K562 (cell line): ENCODE measurements at regions not wholly inside any gene's neighbourhood (a gene's known extent, or its start where the extent isn't known, plus 50 kb on each side); places are given as distances from the start of the nearest gene placed in this dataset.

ENCODE experiments used
- ATAC-seq: fragments of 200-7000 bp; cut with Tn5 transposase; 3 replicates; pipeline ENCODE4 v1.9.1; 2020; ENCODE audit warnings: moderate library complexity
- BruUV-seq: library from RNA; stranded (reverse); fragments of 400-500 nt; replicated peaks from 2 replicates; lab custom pipeline; 2021; lab: Mats Ljungman, UMichigan
- CTCF ChIA-PET: fragments of 300-600 bp; formaldehyde crosslinking; extraction: SDS; loops from one replicate; lab custom pipeline; 2021; ENCODE audit warnings: low intra/inter-chr PET ratio; lab: Yijun Ruan, JAX
- POLR2A ChIA-PET: fragments of 300-600, 350-650 bp; sonication (Branson Sonifier 250); formaldehyde crosslinking; extraction: SDS; loops from one replicate; lab custom pipeline; 2021; ENCODE audit warnings: antibody characterized with exemption, inconsistent platforms; lab: Yijun Ruan, JAX
- DNase-seq, 4 experiments: peaks; one replicate each; pipeline versions ENCODE4 v3.0.0 to v3.0.0-alpha.2; 2011 to 2018; ENCODE audit warnings: low spot score in 3 of 4, mixed read lengths in 3 of 4; ENCODE audit errors: extremely low read depth in 1 of 4
- FAIRE-seq: peaks from 2 replicates; lab custom pipeline; 2011; peaks lifted over from hg19 to GRCh38; lab: Jason Lieb, UNC
- H2AFZ ChIP-seq: 2 replicates; pipeline ENCODE4 v1.6.0; 2011; ENCODE audit warnings: low read depth, low read length, control low read depth, inconsistent platforms
- H3K27ac ChIP-seq: fragments of 200-600 bp; 3 replicates; pipeline ENCODE4 v1.8.0; 2011; ENCODE audit warnings: low read depth, mild to moderate bottlenecking, control low read depth, inconsistent platforms, low read length, moderate library complexity, mixed read lengths; ENCODE audit errors: extremely low read depth
- H3K27me3 ChIP-seq, 2 experiments: fragments of 300-600 bp in 1 of 2; 2 replicates in 1 of 2; 3 replicates in 1 of 2; pipeline versions ENCODE4 v1.6.0 to v1.8.0; 2011; ENCODE audit warnings: inconsistent platforms in 2 of 2, low read length in 2 of 2, mild to moderate bottlenecking in 1 of 2, mixed read lengths in 1 of 2, moderate library complexity in 1 of 2; ENCODE audit not compliant: control insufficient read depth in 2 of 2, insufficient read depth in 2 of 2
- H3K36me3 ChIP-seq: fragments of 300-600 bp; 3 replicates; pipeline ENCODE4 v1.8.0; 2011; ENCODE audit warnings: mild to moderate bottlenecking, low read length, inconsistent platforms; ENCODE audit not compliant: control insufficient read depth, insufficient read depth
- H3K4me1 ChIP-seq, 2 experiments: fragments of 200-600 bp in 1 of 2; replicated peaks in 1 of 2; 2 replicates in 1 of 2; 3 replicates in 1 of 2; pipeline versions ENCODE4 v1.5.1 to v1.8.0; 2011; ENCODE audit warnings: inconsistent platforms in 2 of 2, low read length in 2 of 2, mild to moderate bottlenecking in 1 of 2, mixed read lengths in 1 of 2, moderate library complexity in 1 of 2; ENCODE audit not compliant: control insufficient read depth in 2 of 2, insufficient read depth in 2 of 2
- H3K4me2 ChIP-seq: 2 replicates; pipeline ENCODE4 v1.6.1; 2011; ENCODE audit warnings: low read length, control low read depth, inconsistent platforms, mixed read lengths; ENCODE audit not compliant: insufficient read depth
- H3K4me3 ChIP-seq: fragments of 200-600 bp; sonication (generic), shearing (Covaris generic); 2 replicates; pipeline ENCODE4 v1.5.1; 2016; ENCODE audit warnings: control low read depth, inconsistent platforms
- H3K79me2 ChIP-seq: fragments of 200-600 bp; 3 replicates; pipeline ENCODE4 v1.8.0; 2011; ENCODE audit warnings: low read length, inconsistent platforms; ENCODE audit not compliant: control insufficient read depth, insufficient read depth
- H3K9ac ChIP-seq, 2 experiments: 2 replicates each; pipeline versions ENCODE4 v1.6.0 to v1.6.1; 2011; ENCODE audit warnings: low read depth in 2 of 2, low read length in 2 of 2, control low read depth in 1 of 2, inconsistent platforms in 1 of 2, mild to moderate bottlenecking in 1 of 2, mixed read lengths in 1 of 2; ENCODE audit not compliant: insufficient read depth in 1 of 2
- H3K9me1 ChIP-seq: one replicate; pipeline ENCODE4 v1.6.0; 2011; ENCODE audit warnings: inconsistent platforms, mild to moderate bottlenecking, low read length, moderate library complexity; ENCODE audit not compliant: control insufficient read depth, insufficient read depth
- H3K9me3 ChIP-seq: replicated peaks from 2 replicates; pipeline ENCODE4 v1.5.1; 2011; ENCODE audit warnings: low read depth, low read length, inconsistent platforms; ENCODE audit not compliant: control insufficient read depth, insufficient read depth
- H4K20me1 ChIP-seq: replicated peaks from 2 replicates; pipeline ENCODE4 v1.6.1; 2011; ENCODE audit warnings: low read length, inconsistent platforms, mixed read lengths; ENCODE audit not compliant: control insufficient read depth, insufficient read depth
- NONO ChIP-seq, 2 experiments: fragments of 200-400 bp in 1 of 2; fragments of 450-650 bp in 1 of 2; formaldehyde crosslinking in 1 of 2; IDR thresholded peaks; 2 replicates each; pipeline ENCODE4 v1.6.1; 2017; ENCODE audit warnings: low read depth in 2 of 2, mild to moderate bottlenecking in 2 of 2, moderate library complexity in 2 of 2, low read length in 1 of 2
- POLR2A ChIP-seq: fragments of 450-650 bp; conservative IDR thresholded peaks from 2 replicates; pipeline ENCODE4 v1.6.1; 2016
- SMARCB1 ChIP-seq: IDR thresholded peaks from 2 replicates; pipeline ENCODE4 v1.6.1; 2011; ENCODE audit warnings: improper control_type of control experiment, low read depth; ENCODE audit not compliant: insufficient read length
- TBL1XR1 ChIP-seq, 2 experiments: IDR thresholded peaks; 2 replicates each; pipeline ENCODE4 v1.6.1; 2012; ENCODE audit warnings: improper control_type of control experiment in 2 of 2, low read length in 2 of 2, mild to moderate bottlenecking in 1 of 2
- ZNF217 ChIP-seq: sonication (generic); formaldehyde crosslinking; IDR thresholded peaks from 2 replicates; pipeline ENCODE4 v1.8.0; 2022; ENCODE audit warnings: mild to moderate bottlenecking, missing genetic modification reagents
- ZNF239 ChIP-seq: fragments of 250-450 bp; sonication (Bioruptor Pico); IDR thresholded peaks from 2 replicates; pipeline ENCODE4 v1.4.0; 2020; ENCODE audit warnings: mild to moderate bottlenecking
- WGBS: fragments of 100-300 bp; shearing (Covaris generic); methylation state at CpG from one replicate; pipeline ENCODE4 v1.1.6; 2016; ENCODE audit warnings: low coverage, mixed read lengths; ENCODE audit not compliant: insufficient coverage; ENCODE audit errors: missing lambda C conversion rate; 5-methylcytosine and 5-hydroxymethylcytosine counted together
- in situ Hi-C: fragments of 300-500 bp; cut with MboI; formaldehyde crosslinking; loops from 4 replicates; pipeline ENCODE4 v1.15.0; 2018; ENCODE audit warnings: inconsistent platforms, mixed read lengths
- intact Hi-C: fragments of 100-400 bp; cut with micrococcal nuclease; formaldehyde crosslinking; loops from 2 replicates; pipeline ENCODE4 v1.14.2; 2022
- TF ChIP-seq, protein P1 (sequence below), 2 experiments: fragments of 450-650 bp; conservative IDR thresholded peaks; 2 replicates each; pipeline ENCODE4 v1.6.1; 2017; ENCODE audit warnings: mild to moderate bottlenecking in 2 of 2, moderate library complexity in 2 of 2
- TF ChIP-seq, protein P2 (sequence below): fragments of 200-800 bp; sonication (Bioruptor generic); IDR thresholded peaks from 2 replicates; pipeline ENCODE4 v1.6.1; 2017; ENCODE audit warnings: missing genetic modification characterization, missing compliant biosample characterization
- TF ChIP-seq, protein P3 (sequence below): sonication (generic); formaldehyde crosslinking; IDR thresholded peaks from 2 replicates; pipeline ENCODE4 v1.8.1; 2023; ENCODE audit warnings: mild to moderate bottlenecking, missing genetic modification reagents, moderate library complexity

DNA sequence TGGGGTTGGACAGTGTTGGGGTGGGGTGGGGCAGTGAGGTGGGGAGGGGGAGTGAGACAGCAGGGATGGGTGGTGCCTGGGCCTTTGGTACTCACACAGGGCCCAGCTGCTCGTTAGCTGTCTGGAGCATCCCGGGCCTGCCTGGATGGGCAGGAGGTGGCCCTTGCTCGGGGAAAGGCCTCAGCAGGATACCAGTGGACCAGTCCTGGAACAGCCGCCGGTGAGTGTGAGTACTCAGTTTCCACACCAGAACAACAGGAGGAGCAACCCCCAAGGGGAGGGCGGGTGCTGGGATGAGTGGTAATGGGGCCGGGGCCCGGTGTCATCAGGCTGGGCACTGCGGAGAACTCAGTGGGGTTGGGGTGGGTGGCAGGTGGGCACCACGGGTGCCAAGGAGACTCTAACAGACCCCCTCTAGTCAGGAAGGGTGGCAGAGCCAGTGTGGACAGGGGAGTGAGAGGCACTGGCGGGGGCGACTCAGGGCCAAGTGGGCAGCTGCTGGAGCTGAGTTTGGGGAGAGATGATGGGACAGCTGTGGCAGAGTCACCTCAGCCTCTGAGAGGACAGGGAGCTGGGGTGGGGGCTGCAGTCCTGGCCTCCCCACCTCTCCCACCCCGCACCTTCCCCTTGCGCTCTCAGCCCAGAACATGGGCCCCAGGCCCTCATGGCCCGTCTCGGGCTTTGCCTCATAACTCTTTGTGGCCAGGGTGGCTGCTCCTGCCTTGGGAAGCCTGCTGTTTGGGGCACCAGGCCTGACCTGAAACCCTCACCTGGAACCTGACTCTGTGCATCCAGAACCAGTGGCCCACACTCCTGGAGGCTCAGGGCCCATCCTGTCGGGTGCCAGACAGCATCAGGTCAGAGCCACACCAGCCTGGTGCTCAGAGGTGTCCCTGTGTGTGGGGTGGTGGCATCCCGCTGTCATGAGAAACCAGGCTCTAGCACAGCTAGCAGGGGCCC lies 52.1 kb upstream of the PRR23E start:
- H3K79me2 ChIP-seq: no peaks in the 10 kb centered on the region
- in situ Hi-C loops (loop anchor here (10.0 kb wide), 1 partner anchor 1496 kb away; no protein-coding TSS in a partner anchor), intact Hi-C loops (no loop called here)
- DNase-seq (no peak), ATAC-seq (no peak), FAIRE-seq (no peak)
- H3K4me3 ChIP-seq: no peak overlapping the region
- H3K9me1 ChIP-seq: no peaks in the 10 kb centered on the region
- H3K27ac ChIP-seq: no peak overlapping the region
- CTCF ChIA-PET: no interaction called here
- no peaks in the 10 kb centered on the region for H4K20me1 ChIP-seq
- H3K9ac ChIP-seq: no peak overlapping the region
- no peaks in the 10 kb centered on the region for H3K36me3 ChIP-seq
- no peak for TF ChIP-seq ZNF239 (CRISPR knock-in tag)
- TF ChIP-seq POLR2A: no peak
- no peak for TF ChIP-seq SMARCB1
- no peak for TF ChIP-seq NONO (IDR thresholded peaks at IDR 0.05; ENCODE audit: low read depth in 2 of 2, low read length in 1 of 2)
- TF ChIP-seq, protein P1, sequence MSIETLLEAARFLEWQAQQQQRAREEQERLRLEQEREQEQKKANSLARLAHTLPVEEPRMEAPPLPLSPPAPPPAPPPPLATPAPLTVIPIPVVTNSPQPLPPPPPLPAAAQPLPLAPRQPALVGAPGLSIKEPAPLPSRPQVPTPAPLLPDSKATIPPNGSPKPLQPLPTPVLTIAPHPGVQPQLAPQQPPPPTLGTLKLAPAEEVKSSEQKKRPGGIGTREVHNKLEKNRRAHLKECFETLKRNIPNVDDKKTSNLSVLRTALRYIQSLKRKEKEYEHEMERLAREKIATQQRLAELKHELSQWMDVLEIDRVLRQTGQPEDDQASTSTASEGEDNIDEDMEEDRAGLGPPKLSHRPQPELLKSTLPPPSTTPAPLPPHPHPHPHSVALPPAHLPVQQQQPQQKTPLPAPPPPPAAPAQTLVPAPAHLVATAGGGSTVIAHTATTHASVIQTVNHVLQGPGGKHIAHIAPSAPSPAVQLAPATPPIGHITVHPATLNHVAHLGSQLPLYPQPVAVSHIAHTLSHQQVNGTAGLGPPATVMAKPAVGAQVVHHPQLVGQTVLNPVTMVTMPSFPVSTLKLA (conservative IDR thresholded peaks at IDR 0.05): no peak
- TF ChIP-seq, protein P2, sequence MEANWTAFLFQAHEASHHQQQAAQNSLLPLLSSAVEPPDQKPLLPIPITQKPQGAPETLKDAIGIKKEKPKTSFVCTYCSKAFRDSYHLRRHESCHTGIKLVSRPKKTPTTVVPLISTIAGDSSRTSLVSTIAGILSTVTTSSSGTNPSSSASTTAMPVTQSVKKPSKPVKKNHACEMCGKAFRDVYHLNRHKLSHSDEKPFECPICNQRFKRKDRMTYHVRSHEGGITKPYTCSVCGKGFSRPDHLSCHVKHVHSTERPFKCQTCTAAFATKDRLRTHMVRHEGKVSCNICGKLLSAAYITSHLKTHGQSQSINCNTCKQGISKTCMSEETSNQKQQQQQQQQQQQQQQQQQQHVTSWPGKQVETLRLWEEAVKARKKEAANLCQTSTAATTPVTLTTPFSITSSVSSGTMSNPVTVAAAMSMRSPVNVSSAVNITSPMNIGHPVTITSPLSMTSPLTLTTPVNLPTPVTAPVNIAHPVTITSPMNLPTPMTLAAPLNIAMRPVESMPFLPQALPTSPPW: no peak
- no peak for TF ChIP-seq ZNF217
- TF ChIP-seq, protein P3, sequence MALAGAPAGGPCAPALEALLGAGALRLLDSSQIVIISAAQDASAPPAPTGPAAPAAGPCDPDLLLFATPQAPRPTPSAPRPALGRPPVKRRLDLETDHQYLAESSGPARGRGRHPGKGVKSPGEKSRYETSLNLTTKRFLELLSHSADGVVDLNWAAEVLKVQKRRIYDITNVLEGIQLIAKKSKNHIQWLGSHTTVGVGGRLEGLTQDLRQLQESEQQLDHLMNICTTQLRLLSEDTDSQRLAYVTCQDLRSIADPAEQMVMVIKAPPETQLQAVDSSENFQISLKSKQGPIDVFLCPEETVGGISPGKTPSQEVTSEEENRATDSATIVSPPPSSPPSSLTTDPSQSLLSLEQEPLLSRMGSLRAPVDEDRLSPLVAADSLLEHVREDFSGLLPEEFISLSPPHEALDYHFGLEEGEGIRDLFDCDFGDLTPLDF: no peak
- TF ChIP-seq TBL1XR1 (IDR thresholded peaks at IDR 0.05; ENCODE audit: low read length in 2 of 2): no peak
- peaks cover 0 to 6% of the 10 kb centered on the region in 2 experiments; a peak in 2 of 5 replicates for H3K4me1 ChIP-seq
- peaks cover 0 to 12% of the 10 kb centered on the region in 2 experiments; a peak in 2 of 5 replicates for H3K27me3 ChIP-seq
- POLR2A ChIA-PET: no interaction called here
- no peaks in the 10 kb centered on the region for H3K9me3 ChIP-seq
- H3K4me2 ChIP-seq: no peak overlapping the region
- 0% methylated on average over 2 of the region's 18 CpGs for WGBS
- BruUV-seq: no TSS peak
- no peak overlapping the region for H2AFZ ChIP-seq
